ENCODE measurements at regions not wholly inside any gene's neighbourhood (a gene's known extent, or its start where the extent isn't known, plus 50 kb on each side); places are given as distances from the start of the nearest gene placed in this dataset.

DNA sequence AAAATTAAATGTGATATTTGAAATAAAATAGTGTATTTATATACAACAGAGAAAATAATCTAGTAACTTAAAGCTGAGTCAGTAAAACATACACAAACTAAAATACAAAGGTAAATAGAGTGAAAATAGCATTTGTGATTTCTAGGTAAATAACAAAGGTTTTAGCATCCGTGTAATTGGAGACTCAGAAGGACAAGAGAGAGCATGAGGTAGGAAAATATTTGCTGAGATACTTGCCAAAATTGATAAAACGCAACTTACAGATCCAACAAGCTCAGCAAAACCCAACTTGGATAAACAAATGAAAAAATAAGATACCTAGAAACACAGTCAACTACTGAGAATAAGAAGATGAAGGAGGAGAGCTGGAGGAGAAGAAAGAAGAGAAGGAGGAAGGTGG lies 634.7 kb upstream of the CCDC179 start:
- H3K36me3 ChIP-seq = no peaks in the 10 kb centered on the region
- ATAC-seq (no peak), DNase-seq (no peak)
- H3K4me3 ChIP-seq = no peak overlapping the region
- H3K27me3 ChIP-seq = no peaks in the 10 kb centered on the region
- H3K27ac ChIP-seq = no peak overlapping the region
- no peaks in the 10 kb centered on the region for H3K9me3 ChIP-seq
- 17% methylated on average over 2 of the region's 2 CpGs for WGBS (ENCODE audit: insufficient coverage, low coverage, low lambda C conversion rate, missing lambda C conversion rate)
- intact Hi-C loops (cut with DNase I) = no loop called here
- TF ChIP-seq, protein P1, sequence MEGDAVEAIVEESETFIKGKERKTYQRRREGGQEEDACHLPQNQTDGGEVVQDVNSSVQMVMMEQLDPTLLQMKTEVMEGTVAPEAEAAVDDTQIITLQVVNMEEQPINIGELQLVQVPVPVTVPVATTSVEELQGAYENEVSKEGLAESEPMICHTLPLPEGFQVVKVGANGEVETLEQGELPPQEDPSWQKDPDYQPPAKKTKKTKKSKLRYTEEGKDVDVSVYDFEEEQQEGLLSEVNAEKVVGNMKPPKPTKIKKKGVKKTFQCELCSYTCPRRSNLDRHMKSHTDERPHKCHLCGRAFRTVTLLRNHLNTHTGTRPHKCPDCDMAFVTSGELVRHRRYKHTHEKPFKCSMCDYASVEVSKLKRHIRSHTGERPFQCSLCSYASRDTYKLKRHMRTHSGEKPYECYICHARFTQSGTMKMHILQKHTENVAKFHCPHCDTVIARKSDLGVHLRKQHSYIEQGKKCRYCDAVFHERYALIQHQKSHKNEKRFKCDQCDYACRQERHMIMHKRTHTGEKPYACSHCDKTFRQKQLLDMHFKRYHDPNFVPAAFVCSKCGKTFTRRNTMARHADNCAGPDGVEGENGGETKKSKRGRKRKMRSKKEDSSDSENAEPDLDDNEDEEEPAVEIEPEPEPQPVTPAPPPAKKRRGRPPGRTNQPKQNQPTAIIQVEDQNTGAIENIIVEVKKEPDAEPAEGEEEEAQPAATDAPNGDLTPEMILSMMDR (IDR thresholded peaks at IDR 0.05) = no peak
- TF ChIP-seq POLR2A (IDR thresholded peaks at IDR 0.05) = no peak
- H3K4me1 ChIP-seq = no peaks in the 10 kb centered on the region

DNA sequence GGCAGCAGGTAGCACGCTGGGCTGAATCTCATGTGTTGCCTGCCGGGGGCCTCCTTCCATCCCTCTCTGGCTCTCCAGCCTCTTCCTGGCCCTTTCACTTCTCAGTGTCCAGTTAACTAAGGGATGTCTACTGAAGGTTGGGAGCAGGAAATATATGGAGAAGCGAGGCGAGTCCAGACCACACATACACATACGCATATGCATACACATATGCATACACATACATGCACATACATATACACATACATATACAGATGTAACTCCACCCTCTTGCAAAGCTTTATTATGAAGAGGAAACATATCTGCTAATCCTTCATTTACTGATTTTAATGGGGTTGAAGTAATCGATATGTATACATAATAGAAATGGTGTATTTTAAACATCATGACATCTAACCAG lies 636.1 kb upstream of the CCDC179 start:
- intact Hi-C loops (cut with DNase I) = no loop called here
- H3K9me3 ChIP-seq = no peaks in the 10 kb centered on the region
- no peaks in the 10 kb centered on the region for H3K36me3 ChIP-seq
- no peak for DNase-seq
- WGBS (ENCODE audit: insufficient coverage, low coverage, low lambda C conversion rate, missing lambda C conversion rate) = 30% methylated on average over 4 of the region's 6 CpGs
- ATAC-seq = no peak
- H3K27me3 ChIP-seq = no peaks in the 10 kb centered on the region
- H3K4me3 ChIP-seq = no peak overlapping the region
- TF ChIP-seq, protein P1 (IDR thresholded peaks at IDR 0.05) = no peak
- no peak for TF ChIP-seq POLR2A (IDR thresholded peaks at IDR 0.05)
- no peak overlapping the region for H3K27ac ChIP-seq
- no peaks in the 10 kb centered on the region for H3K4me1 ChIP-seq

DNA sequence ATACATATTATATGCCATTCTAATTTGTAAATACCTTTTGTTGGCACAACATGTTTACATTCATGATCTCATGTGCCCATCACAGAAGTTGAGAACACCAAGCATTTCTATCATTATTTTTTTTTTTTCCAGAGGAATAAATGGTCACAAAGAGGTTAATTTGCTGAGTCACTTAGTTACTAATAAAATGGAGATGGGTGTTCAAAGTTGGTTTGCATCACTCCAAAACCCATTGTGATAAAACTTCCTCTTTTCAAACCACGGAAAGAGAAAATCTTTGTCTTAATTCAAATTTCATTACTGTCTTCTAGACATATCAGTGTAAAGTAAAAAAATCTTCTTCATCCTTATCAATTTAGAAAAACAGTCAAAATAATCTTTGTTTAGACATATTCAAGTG lies 636.8 kb upstream of the CCDC179 start:
- no peaks in the 10 kb centered on the region for H3K36me3 ChIP-seq
- no peaks in the 10 kb centered on the region for H3K4me1 ChIP-seq
- no peak overlapping the region for H3K27ac ChIP-seq
- 33% methylated on average over 1 of the region's 1 CpG for WGBS (ENCODE audit: insufficient coverage, low coverage, low lambda C conversion rate, missing lambda C conversion rate)
- DNase-seq (no peak), ATAC-seq (no peak)
- intact Hi-C loops (cut with DNase I) = no loop called here
- no peaks in the 10 kb centered on the region for H3K27me3 ChIP-seq
- TF ChIP-seq, protein P1 (IDR thresholded peaks at IDR 0.05) = no peak
- TF ChIP-seq POLR2A (IDR thresholded peaks at IDR 0.05) = no peak
- H3K9me3 ChIP-seq = no peaks in the 10 kb centered on the region
- H3K4me3 ChIP-seq = no peak overlapping the region

DNA sequence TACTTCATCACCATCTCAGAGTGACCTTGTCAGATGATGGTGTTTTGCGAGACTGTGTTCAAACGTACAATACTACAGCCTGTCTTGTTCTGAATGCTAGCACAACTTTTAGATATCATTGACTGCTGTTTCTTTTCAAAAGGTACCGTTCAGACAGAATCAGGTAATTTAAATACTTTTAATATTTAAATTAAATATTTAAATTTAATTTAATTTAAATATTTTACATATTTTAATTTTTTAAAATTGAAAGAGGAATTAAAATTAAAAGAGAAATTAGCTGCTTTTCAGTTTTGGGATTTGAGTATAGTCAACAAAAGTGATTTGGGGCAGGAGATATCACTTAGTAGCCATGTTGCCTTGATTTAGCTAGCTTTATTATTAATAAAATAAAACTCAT lies 642.1 kb upstream of the CCDC179 start:
- H3K4me3 ChIP-seq = no peak overlapping the region
- ATAC-seq (no peak), DNase-seq (no peak)
- intact Hi-C loops (cut with DNase I) = no loop called here
- no peaks in the 10 kb centered on the region for H3K4me1 ChIP-seq
- H3K36me3 ChIP-seq = no peaks in the 10 kb centered on the region
- H3K27me3 ChIP-seq = no peaks in the 10 kb centered on the region
- H3K27ac ChIP-seq = no peak overlapping the region
- no peaks in the 10 kb centered on the region for H3K9me3 ChIP-seq
- WGBS (ENCODE audit: insufficient coverage, low coverage, low lambda C conversion rate, missing lambda C conversion rate) = 66% methylated on average over 3 of the region's 3 CpGs
- TF ChIP-seq, protein P1 (IDR thresholded peaks at IDR 0.05) = no peak
- TF ChIP-seq POLR2A (IDR thresholded peaks at IDR 0.05) = no peak

DNA sequence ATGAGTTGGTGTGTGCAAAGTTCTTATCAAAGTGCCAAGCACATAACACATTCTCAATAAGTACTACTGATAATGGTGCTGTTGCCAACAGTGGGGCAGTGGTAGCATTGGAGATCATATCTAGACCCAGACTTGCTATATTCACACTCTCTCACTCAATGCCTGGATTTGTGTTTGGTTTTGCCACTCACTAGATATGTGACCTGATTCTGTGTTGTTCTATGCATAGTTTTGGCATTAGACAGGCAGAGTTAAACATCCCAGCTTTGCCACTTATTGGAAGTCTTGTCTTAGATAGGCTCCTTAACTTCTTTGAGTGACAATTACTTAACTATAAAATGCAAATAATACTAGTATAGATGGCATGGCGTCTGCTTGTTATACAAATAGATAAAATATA lies 642.6 kb upstream of the CCDC179 start:
- 35% methylated on average over 1 of the region's 1 CpG for WGBS (ENCODE audit: insufficient coverage, low coverage, low lambda C conversion rate, missing lambda C conversion rate)
- TF ChIP-seq, protein P1 (IDR thresholded peaks at IDR 0.05) = no peak
- no peak for TF ChIP-seq POLR2A (IDR thresholded peaks at IDR 0.05)

More for the DNA sequence above, 642.6 kb upstream of the CCDC179 start:
- intact Hi-C loops (cut with DNase I) = no loop called here
- no peak for ATAC-seq
- H3K9me3 ChIP-seq = no peaks in the 10 kb centered on the region
- H3K27ac ChIP-seq = no peak overlapping the region
- H3K4me1 ChIP-seq = no peaks in the 10 kb centered on the region
- no peak overlapping the region for H3K4me3 ChIP-seq
- no peaks in the 10 kb centered on the region for H3K36me3 ChIP-seq
- H3K27me3 ChIP-seq = no peaks in the 10 kb centered on the region
- no peak for DNase-seq
